Omental fat pad (tissue), 3 donors: ENCODE measurements at regions not wholly inside any gene's neighbourhood (a gene's known extent, or its start where the extent isn't known, plus 50 kb on each side); places are given as distances from the start of the nearest gene placed in this dataset.

Source experiments
- ATAC-seq: fragments of 150-250 bp; one replicate; pipeline ENCODE4 v1.9.1; 2016; ENCODE audit warnings: mild to moderate bottlenecking, moderate library complexity; ENCODE audit not compliant: low FRiP score
- DNase-seq: peaks from one replicate; pipeline ENCODE4 v3.0.0-alpha.2; 2019; ENCODE audit warnings: low spot score
- TF ChIP-seq, protein P1 (sequence below), 3 donors: fragments of 450-650 bp; IDR thresholded peaks; one replicate each; pipeline ENCODE4 v1.5.1; 2016 to 2017; ENCODE audit warnings: antibody characterized with exemption in 3 of 3, mild to moderate bottlenecking in 3 of 3, moderate library complexity in 2 of 3

DNA sequence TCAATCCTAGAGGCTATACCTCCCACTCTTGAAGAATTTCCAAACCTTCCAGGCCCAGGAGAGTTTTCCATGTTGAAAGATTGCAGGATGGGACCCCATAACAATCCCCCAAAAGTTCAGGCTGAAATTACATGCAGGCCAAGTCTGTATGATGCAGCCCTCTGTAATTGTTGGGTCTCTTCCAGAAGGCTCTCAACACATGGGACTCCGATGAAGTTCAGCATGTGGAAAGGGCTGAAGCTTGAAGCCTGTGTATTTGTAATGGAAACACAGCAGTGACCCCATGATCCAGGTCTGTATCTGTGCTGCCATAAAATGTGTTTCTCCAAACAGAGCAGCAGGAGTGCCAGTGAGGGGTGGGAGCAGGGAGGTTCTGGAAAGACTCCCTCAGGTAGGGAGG is 202.5 kb upstream of the LYPLAL1 start:
- ATAC-seq (no peak), DNase-seq (no peak)
- TF ChIP-seq, protein P1, sequence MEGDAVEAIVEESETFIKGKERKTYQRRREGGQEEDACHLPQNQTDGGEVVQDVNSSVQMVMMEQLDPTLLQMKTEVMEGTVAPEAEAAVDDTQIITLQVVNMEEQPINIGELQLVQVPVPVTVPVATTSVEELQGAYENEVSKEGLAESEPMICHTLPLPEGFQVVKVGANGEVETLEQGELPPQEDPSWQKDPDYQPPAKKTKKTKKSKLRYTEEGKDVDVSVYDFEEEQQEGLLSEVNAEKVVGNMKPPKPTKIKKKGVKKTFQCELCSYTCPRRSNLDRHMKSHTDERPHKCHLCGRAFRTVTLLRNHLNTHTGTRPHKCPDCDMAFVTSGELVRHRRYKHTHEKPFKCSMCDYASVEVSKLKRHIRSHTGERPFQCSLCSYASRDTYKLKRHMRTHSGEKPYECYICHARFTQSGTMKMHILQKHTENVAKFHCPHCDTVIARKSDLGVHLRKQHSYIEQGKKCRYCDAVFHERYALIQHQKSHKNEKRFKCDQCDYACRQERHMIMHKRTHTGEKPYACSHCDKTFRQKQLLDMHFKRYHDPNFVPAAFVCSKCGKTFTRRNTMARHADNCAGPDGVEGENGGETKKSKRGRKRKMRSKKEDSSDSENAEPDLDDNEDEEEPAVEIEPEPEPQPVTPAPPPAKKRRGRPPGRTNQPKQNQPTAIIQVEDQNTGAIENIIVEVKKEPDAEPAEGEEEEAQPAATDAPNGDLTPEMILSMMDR (IDR thresholded peaks at IDR 0.05), result no peak

DNA sequence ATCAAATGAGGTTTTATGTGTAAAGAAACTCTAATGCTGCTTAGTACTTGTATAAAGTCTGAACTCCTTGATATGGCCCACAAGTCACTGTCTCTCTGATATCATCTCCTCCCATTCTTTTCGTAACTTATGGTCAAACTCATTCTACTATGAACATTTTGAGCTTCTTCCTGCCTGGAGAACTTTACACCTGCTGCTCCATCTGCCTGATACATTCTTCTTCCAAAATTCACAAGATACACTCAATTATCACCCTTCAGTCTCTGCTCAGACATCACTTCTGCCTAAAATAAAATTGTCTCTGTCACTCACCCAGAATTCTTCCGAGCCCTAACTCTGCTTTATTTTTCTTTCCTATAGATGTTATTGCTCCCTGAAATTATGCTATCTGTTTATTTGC is 192.8 kb upstream of the LYPLAL1 start:
- DNase-seq, result no peak
- TF ChIP-seq, protein P1 (IDR thresholded peaks at IDR 0.05), result no peak
- ATAC-seq, result no peak

DNA sequence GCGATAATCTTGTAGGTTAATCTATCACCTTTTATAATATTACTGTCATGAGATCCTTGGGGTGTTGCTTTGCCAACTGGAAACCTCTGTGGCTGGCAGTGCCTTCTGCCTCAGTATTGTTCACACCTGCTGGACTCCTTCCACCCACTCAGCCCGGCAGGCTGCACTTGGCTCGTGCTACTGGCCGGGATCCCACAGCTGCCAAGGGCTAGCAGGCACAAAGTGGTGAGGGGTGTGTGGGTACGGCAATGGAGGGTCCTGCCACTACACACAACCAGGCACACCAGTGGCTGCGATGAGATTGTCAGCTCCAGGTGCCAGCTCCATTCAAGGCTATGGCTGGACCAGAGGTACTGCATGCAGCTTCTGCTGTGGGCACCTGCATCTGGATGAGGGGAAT is 191.2 kb upstream of the LYPLAL1 start:
- TF ChIP-seq, protein P1 (IDR thresholded peaks at IDR 0.05), result no peak

DNA sequence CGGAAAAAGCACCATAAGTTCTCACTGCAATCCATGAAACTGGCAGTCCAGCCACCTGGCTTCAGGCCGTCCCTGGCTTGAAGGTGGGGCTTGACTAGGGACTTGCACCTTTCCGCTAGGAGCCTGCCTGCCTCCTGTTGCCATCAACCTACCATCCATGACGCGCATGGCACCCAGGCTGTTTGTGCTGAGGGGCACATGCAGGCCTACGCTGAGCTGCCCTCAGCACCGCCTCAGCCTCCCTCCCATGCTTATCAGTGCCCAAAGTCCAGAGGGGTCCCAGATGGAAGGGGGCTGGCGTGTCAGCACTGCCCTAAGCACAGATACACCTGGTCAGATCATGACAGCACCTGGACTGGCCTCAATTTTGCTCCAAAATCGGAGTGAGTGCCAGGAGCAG is 190.2 kb upstream of the LYPLAL1 start:
- no peak for DNase-seq
- ATAC-seq, result no peak
- TF ChIP-seq, protein P1 (IDR thresholded peaks at IDR 0.05), result no peak

More for the DNA sequence above, 191.2 kb upstream of the LYPLAL1 start:
- ATAC-seq (no peak), DNase-seq (no peak)

DNA sequence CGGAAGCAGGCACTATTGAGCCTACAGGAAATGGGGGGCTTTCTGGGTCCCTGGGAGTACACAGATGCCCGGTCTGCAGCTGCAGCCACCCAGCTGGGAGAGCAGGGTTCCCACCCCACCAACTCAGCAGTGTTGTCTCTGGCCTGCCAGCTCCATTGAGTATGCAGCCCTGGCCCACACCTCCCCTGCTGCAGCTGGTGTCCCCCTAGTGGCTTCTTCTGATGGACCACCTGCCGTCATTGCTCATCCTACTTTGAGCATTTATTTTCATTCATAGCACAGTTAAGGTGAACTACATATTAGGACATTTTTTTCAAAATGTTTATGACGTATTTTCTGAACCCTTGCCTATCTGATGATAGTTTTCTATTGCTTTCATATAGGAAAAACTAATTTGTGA is 189.8 kb upstream of the LYPLAL1 start:
- ATAC-seq, result no peak
- no peak for DNase-seq
- TF ChIP-seq, protein P1 (IDR thresholded peaks at IDR 0.05), result no peak

DNA sequence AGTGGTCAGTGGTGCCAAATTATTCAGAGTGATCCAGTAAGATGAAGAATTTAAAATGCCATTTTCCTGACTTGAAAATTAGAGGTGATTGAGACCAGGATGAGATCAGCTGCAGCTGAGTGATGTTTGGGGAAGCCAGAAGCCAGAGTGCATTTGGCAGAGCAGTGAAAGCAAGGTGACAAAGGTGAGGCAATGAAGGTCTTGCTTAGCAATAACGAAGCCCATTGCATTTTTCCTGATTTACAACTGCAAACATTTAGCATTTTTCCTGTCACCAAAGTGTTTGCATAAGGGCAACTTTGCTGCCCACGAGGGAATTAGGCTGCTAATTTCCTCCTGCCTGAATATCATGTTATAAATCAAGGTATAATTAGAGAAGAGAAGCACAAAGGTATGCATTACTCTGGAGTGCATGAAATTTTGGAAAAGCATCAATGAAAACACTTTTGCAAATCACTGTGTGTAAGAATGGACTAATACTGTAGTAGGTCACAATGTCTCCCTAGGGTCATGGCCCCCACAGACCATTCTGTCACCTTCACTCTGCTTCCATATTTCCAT is 188.2 kb upstream of the LYPLAL1 start:
- ATAC-seq (no peak), DNase-seq (no peak)
- TF ChIP-seq, protein P1 (IDR thresholded peaks at IDR 0.05), result no peak

DNA sequence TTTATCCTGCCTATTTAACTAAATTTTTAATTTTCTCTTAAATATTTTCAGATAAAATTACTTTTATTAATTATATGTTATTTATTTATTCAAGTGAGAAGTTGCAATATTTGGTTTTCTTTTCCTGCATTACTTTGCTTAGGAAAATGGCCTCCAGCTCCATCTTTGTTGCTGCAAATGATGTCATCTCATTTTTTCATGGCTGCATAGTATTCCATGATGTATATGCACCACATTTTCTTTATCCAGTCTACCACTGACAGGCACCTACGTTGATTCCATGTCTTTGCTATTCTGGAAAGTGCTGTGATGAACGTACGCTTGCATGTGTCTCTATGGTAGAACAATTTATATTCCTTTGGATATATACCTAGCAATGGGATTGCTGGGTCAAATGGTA is 186.9 kb upstream of the LYPLAL1 start:
- DNase-seq, result no peak
- ATAC-seq, result no peak
- TF ChIP-seq, protein P1 (IDR thresholded peaks at IDR 0.05), result no peak
